H9 (cell line): ENCODE measurements at regions not wholly inside any gene's neighbourhood (a gene's known extent, or its start where the extent isn't known, plus 50 kb on each side); places are given as distances from the start of the nearest gene placed in this dataset.

Experiments used
- DNase-seq: peaks from one replicate; pipeline ENCODE4 v3.0.0-alpha.2; 2017
- H2AFZ ChIP-seq: one replicate; pipeline ENCODE4 v1.6.1; 2013; ENCODE audit warnings: mild to moderate bottlenecking, low read length, control low read depth, moderate library complexity
- H2AK5ac ChIP-seq: 2 replicates; pipeline ENCODE4 v1.6.1; 2013; ENCODE audit warnings: low read length, control low read depth, mixed read lengths; ENCODE audit not compliant: insufficient read length
- H2BK120ac ChIP-seq: one replicate; pipeline ENCODE4 v1.6.1; 2013; ENCODE audit warnings: low read depth, mild to moderate bottlenecking, low read length, control low read depth, inconsistent platforms; ENCODE audit not compliant: poor library complexity, severe bottlenecking
- H2BK12ac ChIP-seq: 2 replicates; pipeline ENCODE4 v1.6.1; 2013; ENCODE audit warnings: low read length, control low read depth, mixed read lengths, low read depth; ENCODE audit not compliant: insufficient read length
- H2BK15ac ChIP-seq: 2 replicates; pipeline ENCODE4 v1.6.1; 2013; ENCODE audit warnings: low read depth, low read length, control low read depth
- H2BK20ac ChIP-seq: one replicate; pipeline ENCODE4 v1.6.1; 2013; ENCODE audit warnings: low read depth, mild to moderate bottlenecking, low read length, control low read depth, inconsistent platforms; ENCODE audit not compliant: poor library complexity, severe bottlenecking
- H2BK5ac ChIP-seq: 2 replicates; pipeline ENCODE4 v1.6.1; 2013; ENCODE audit warnings: low read length, control low read depth, mixed read lengths; ENCODE audit not compliant: insufficient read length
- H3K14ac ChIP-seq: 2 replicates; pipeline ENCODE4 v1.6.1; 2013; ENCODE audit warnings: low read length, control low read depth; ENCODE audit not compliant: insufficient read depth
- H3K18ac ChIP-seq: 2 replicates; pipeline ENCODE4 v1.6.1; 2013; ENCODE audit warnings: low read depth, mild to moderate bottlenecking, mixed read lengths, low read length, control low read depth; ENCODE audit not compliant: insufficient read length
- H3K23ac ChIP-seq: 2 replicates; pipeline ENCODE4 v1.6.1; 2013; ENCODE audit warnings: low read length, control low read depth, mixed read lengths, low read depth; ENCODE audit not compliant: insufficient read length
- H3K23me2 ChIP-seq: 2 replicates; pipeline ENCODE4 v1.6.1; 2013; ENCODE audit warnings: low read depth, mild to moderate bottlenecking, mixed read lengths, low read length, control low read depth; ENCODE audit not compliant: insufficient read length, poor library complexity, severe bottlenecking
- H3K27ac ChIP-seq: 2 replicates; pipeline ENCODE4 v1.5.1; 2013; ENCODE audit warnings: low read length, control low read depth, mixed read lengths, low read depth; ENCODE audit not compliant: insufficient read length
- H3K27me3 ChIP-seq: 2 replicates; pipeline ENCODE4 v1.6.1; 2013; ENCODE audit warnings: low read length, control low read depth, inconsistent platforms; ENCODE audit not compliant: insufficient read depth
- H3K4ac ChIP-seq: 2 replicates; pipeline ENCODE4 v1.6.1; 2013; ENCODE audit warnings: low read depth, mild to moderate bottlenecking, control low read depth, inconsistent platforms, low read length, moderate library complexity
- H3K4me1 ChIP-seq: 2 replicates; pipeline ENCODE4 v1.6.1; 2013; ENCODE audit warnings: low read length, control low read depth, inconsistent platforms; ENCODE audit not compliant: insufficient read depth
- H3K4me2 ChIP-seq: 2 replicates; pipeline ENCODE4 v1.6.1; 2013; ENCODE audit warnings: low read length, control low read depth, mixed read lengths; ENCODE audit not compliant: insufficient read length, insufficient read depth
- H3K56ac ChIP-seq: 2 replicates; pipeline ENCODE4 v1.6.1; 2013; ENCODE audit warnings: low read depth, mild to moderate bottlenecking, mixed read lengths, low read length, control low read depth; ENCODE audit not compliant: insufficient read length
- H3K79me1 ChIP-seq: 2 replicates; pipeline ENCODE4 v1.6.1; 2013; ENCODE audit warnings: low read depth, mild to moderate bottlenecking, moderate library complexity, low read length, control low read depth, inconsistent platforms; ENCODE audit not compliant: insufficient read depth, poor library complexity, severe bottlenecking
- H3K79me2 ChIP-seq: 2 replicates; pipeline ENCODE4 v1.6.1; 2013; ENCODE audit warnings: low read length, control low read depth, inconsistent platforms; ENCODE audit not compliant: insufficient read depth
- H3K9ac ChIP-seq: 2 replicates; pipeline ENCODE4 v1.6.1; 2013; ENCODE audit warnings: low read length, control low read depth, mixed read lengths; ENCODE audit not compliant: insufficient read length; ENCODE audit errors: extremely low read depth
- H3K9me3 ChIP-seq: one replicate; pipeline ENCODE4 v1.6.1; 2013; ENCODE audit warnings: low read depth, low read length, inconsistent platforms; ENCODE audit not compliant: control insufficient read depth
- H3T11ph ChIP-seq: one replicate; pipeline ENCODE4 v1.6.1; 2013; ENCODE audit warnings: mild to moderate bottlenecking, low read length, control low read depth, inconsistent platforms
- H4K20me1 ChIP-seq: one replicate; pipeline ENCODE4 v1.6.1; 2013; ENCODE audit not compliant: control insufficient read depth, insufficient read length, insufficient read depth
- H4K5ac ChIP-seq: 2 replicates; pipeline ENCODE4 v1.6.1; 2013; ENCODE audit warnings: low read depth, mild to moderate bottlenecking, mixed read lengths, low read length, control low read depth; ENCODE audit not compliant: insufficient read length
- H4K8ac ChIP-seq: replicated peaks from 2 replicates; pipeline ENCODE4 v1.6.1; 2013; ENCODE audit warnings: low read length, control low read depth, mixed read lengths, low read depth; ENCODE audit not compliant: insufficient read length
- H4K91ac ChIP-seq: 2 replicates; pipeline ENCODE4 v1.6.1; 2013; ENCODE audit warnings: low read depth, mild to moderate bottlenecking, moderate library complexity, mixed read lengths, low read length, control low read depth; ENCODE audit not compliant: insufficient read length
- H3K27ac Mint-ChIP-seq, 3 experiments: 2 replicates in 2 of 3; 3 replicates in 1 of 3; pipeline ENCODE4 v1.8.0; 2020 to 2021; ENCODE audit warnings: mixed read lengths in 3 of 3, mild to moderate bottlenecking in 1 of 3, moderate library complexity in 1 of 3
- H3K27me3 Mint-ChIP-seq: 2 replicates; pipeline ENCODE4 v1.8.0; 2021; ENCODE audit warnings: low read depth, mild to moderate bottlenecking, moderate library complexity, mixed read lengths
- H3K36me3 Mint-ChIP-seq, 3 experiments: 2 replicates in 2 of 3; 3 replicates in 1 of 3; pipeline ENCODE4 v1.8.0; 2020 to 2021; ENCODE audit warnings: low read depth in 3 of 3, mixed read lengths in 3 of 3; ENCODE audit not compliant: insufficient read depth in 1 of 3
- H3K4me1 Mint-ChIP-seq, 2 experiments: 2 replicates each; pipeline ENCODE4 v1.8.0; 2020; ENCODE audit warnings: mixed read lengths in 2 of 2
- H3K4me3 Mint-ChIP-seq, 2 experiments: 2 replicates in 1 of 2; 3 replicates in 1 of 2; pipeline ENCODE4 v1.8.0; 2020 to 2021; ENCODE audit warnings: mild to moderate bottlenecking in 2 of 2, mixed read lengths in 2 of 2, moderate library complexity in 1 of 2
- H3K9me3 Mint-ChIP-seq, 2 experiments: 2 replicates in 1 of 2; 3 replicates in 1 of 2; pipeline ENCODE4 v1.8.0; 2020; ENCODE audit warnings: mild to moderate bottlenecking in 2 of 2, mixed read lengths in 2 of 2, moderate library complexity in 1 of 2
- WGBS: extraction: QIAGEN DNeasy Blood & Tissue Kit; methylation state at CpG from one replicate; pipeline ENCODE4 v1.1.7; 2013; ENCODE audit warnings: missing lambda C conversion rate, low lambda C conversion rate, mixed read lengths; ENCODE audit not compliant: insufficient read length; ENCODE audit errors: extremely low coverage; 5-methylcytosine and 5-hydroxymethylcytosine counted together
- TF ChIP-seq, protein P1 (sequence below): fragments of 200-600 bp; sonication (generic); conservative IDR thresholded peaks from 3 replicates; pipeline ENCODE4 v1.8.0; 2021; ENCODE audit warnings: antibody characterized with exemption, mild to moderate bottlenecking

DNA sequence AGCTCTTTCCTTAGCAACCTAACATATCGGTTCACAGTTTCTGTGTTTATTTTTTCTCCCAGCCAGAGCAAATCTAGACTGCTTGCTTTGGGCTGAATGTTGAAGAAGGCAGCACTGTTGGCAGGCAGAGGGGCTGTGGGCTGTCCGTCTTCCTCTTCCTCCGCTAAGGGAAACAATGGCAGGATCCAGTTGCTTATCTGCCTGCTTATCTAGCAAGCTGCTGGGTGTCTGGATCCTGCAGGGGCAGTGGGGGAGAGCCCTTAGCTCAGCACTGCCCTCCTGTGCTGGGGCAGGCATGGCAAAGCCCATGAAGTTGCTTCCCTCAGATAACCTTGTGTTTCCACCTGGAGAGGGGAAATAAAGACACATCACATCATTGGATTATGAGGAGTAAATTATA lies 92.7 kb upstream of the CD93 start:
- no peak overlapping the region for H3K4me3 Mint-ChIP-seq
- Histone ChIP-seq H2BK15ac (no peak overlapping the region), H2BK120ac (no peak overlapping the region), H3K4me1 (no peaks in the 10 kb centered on the region), H3K9me3 (no peaks in the 10 kb centered on the region), H3K56ac (no peak overlapping the region), H3K4ac (no peak overlapping the region), H3K27ac (no peak overlapping the region), H3K79me1 (no peaks in the 10 kb centered on the region), H2BK5ac (no peak overlapping the region), H2AFZ (no peak overlapping the region), H3K23ac (no peak overlapping the region), H2AK5ac (no peak overlapping the region), H4K91ac (no peak overlapping the region), H3K4me2 (no peak overlapping the region), H3K14ac (no peak overlapping the region), H4K5ac (no peak overlapping the region), H3K79me2 (no peaks in the 10 kb centered on the region), H3K9ac (no peak overlapping the region), H4K20me1 (no peaks in the 10 kb centered on the region), H4K8ac (no peak overlapping the region), H3K18ac (no peak overlapping the region), H3K27me3 (no peaks in the 10 kb centered on the region), H2BK12ac (no peak overlapping the region), H3T11ph (no peak overlapping the region), H2BK20ac (no peak overlapping the region), H3K23me2 (peaks cover 3% of the 10 kb centered on the region)
- H3K9me3 Mint-ChIP-seq = peaks cover 5 to 10% of the 10 kb centered on the region in 2 experiments; a peak in 4 of 5 replicates
- no peak for DNase-seq
- TF ChIP-seq, protein P1, sequence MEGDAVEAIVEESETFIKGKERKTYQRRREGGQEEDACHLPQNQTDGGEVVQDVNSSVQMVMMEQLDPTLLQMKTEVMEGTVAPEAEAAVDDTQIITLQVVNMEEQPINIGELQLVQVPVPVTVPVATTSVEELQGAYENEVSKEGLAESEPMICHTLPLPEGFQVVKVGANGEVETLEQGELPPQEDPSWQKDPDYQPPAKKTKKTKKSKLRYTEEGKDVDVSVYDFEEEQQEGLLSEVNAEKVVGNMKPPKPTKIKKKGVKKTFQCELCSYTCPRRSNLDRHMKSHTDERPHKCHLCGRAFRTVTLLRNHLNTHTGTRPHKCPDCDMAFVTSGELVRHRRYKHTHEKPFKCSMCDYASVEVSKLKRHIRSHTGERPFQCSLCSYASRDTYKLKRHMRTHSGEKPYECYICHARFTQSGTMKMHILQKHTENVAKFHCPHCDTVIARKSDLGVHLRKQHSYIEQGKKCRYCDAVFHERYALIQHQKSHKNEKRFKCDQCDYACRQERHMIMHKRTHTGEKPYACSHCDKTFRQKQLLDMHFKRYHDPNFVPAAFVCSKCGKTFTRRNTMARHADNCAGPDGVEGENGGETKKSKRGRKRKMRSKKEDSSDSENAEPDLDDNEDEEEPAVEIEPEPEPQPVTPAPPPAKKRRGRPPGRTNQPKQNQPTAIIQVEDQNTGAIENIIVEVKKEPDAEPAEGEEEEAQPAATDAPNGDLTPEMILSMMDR = peak; percentile 50; the same call in 2 of the 3 replicates
- H3K27ac Mint-ChIP-seq = no peak overlapping the region
- no CpG with 5 or more reads among the region's 3 CpGs for WGBS
- H3K27me3 Mint-ChIP-seq = peaks cover 3% of the 10 kb centered on the region
- peaks cover 0 to 3% (median 0%) of the 10 kb centered on the region in 3 experiments; a peak in 2 of 7 replicates for H3K36me3 Mint-ChIP-seq
- no peaks in the 10 kb centered on the region for H3K4me1 Mint-ChIP-seq
